ENCODE measurements at regions not wholly inside any gene's neighbourhood (a gene's known extent, or its start where the extent isn't known, plus 50 kb on each side); places are given as distances from the start of the nearest gene placed in this dataset.

DNA sequence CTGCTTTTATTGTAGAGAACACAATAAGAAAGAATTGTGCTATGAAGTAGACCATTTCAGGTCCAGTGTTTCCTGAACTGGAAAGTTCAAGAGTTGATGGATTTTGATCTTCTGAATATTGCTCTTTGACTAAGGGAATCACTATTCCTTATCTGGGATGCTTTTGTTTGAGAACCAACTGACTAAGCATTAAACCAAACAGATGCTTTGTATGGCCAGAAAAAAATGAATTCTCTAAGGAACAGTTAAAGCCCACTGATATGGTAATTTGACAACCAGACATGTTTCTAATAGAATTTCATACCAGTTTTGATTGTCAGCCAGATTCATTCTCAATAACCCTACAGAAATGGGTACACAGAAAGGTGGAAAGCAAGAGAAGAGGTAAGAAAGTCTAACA is 67.5 kb upstream of the CADPS start:
- DNase-seq (ENCODE audit: low read depth, low spot score) = no peak
- TF ChIP-seq CBX3 (IDR thresholded peaks at IDR 0.05; ENCODE audit: low read depth) (no peak), ELF1 (IDR thresholded peaks at IDR 0.05; ENCODE audit: borderline replicate concordance, low read depth) (no peak), EZH2 (IDR thresholded peaks at IDR 0.05) (no peak), POLR2A (IDR thresholded peaks at IDR 0.05; ENCODE audit: borderline replicate concordance, extremely low read depth, insufficient read depth, insufficient read length) (no peak), EZH2phosphoT487 (IDR thresholded peaks at IDR 0.05; ENCODE audit: borderline replicate concordance) (no peak), RAD21 (IDR thresholded peaks at IDR 0.05; ENCODE audit: low read depth) (no peak), POLR2AphosphoS5 (IDR thresholded peaks at IDR 0.05; ENCODE audit: low read depth, low read length) (no peak), YY1 (IDR thresholded peaks at IDR 0.05; ENCODE audit: extremely low read depth, insufficient replicate concordance, low read depth, low read length) (no peak), JUND (IDR thresholded peaks at IDR 0.05) (no peak), EGR1 (IDR thresholded peaks at IDR 0.05; ENCODE audit: low read depth) (no peak), ZNF274 (IDR thresholded peaks at IDR 0.05; ENCODE audit: low read depth, low read length) (no peak), FOSL1 (IDR thresholded peaks at IDR 0.05; ENCODE audit: low read depth) (no peak), TCF7L2 (IDR thresholded peaks at IDR 0.05; ENCODE audit: borderline replicate concordance, extremely low read depth, insufficient read depth, insufficient read length) (no peak), SRF (IDR thresholded peaks at IDR 0.05; ENCODE audit: low read depth) (no peak), SIN3A (IDR thresholded peaks at IDR 0.05; ENCODE audit: low read depth) (no peak), ZFX (IDR thresholded peaks at IDR 0.05) (no peak)
- TF ChIP-seq, protein P1, sequence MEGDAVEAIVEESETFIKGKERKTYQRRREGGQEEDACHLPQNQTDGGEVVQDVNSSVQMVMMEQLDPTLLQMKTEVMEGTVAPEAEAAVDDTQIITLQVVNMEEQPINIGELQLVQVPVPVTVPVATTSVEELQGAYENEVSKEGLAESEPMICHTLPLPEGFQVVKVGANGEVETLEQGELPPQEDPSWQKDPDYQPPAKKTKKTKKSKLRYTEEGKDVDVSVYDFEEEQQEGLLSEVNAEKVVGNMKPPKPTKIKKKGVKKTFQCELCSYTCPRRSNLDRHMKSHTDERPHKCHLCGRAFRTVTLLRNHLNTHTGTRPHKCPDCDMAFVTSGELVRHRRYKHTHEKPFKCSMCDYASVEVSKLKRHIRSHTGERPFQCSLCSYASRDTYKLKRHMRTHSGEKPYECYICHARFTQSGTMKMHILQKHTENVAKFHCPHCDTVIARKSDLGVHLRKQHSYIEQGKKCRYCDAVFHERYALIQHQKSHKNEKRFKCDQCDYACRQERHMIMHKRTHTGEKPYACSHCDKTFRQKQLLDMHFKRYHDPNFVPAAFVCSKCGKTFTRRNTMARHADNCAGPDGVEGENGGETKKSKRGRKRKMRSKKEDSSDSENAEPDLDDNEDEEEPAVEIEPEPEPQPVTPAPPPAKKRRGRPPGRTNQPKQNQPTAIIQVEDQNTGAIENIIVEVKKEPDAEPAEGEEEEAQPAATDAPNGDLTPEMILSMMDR (IDR thresholded peaks at IDR 0.05 in 2 of 3, conservative IDR thresholded peaks at IDR 0.05 in 1 of 3; ENCODE audit: borderline replicate concordance in 1 of 3, insufficient read depth in 1 of 3, low read depth in 2 of 3, low read length in 2 of 3) = no peak
- TF ChIP-seq, protein P2, sequence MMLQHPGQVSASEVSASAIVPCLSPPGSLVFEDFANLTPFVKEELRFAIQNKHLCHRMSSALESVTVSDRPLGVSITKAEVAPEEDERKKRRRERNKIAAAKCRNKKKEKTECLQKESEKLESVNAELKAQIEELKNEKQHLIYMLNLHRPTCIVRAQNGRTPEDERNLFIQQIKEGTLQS (IDR thresholded peaks at IDR 0.05) = no peak
- TF ChIP-seq, protein P3, sequence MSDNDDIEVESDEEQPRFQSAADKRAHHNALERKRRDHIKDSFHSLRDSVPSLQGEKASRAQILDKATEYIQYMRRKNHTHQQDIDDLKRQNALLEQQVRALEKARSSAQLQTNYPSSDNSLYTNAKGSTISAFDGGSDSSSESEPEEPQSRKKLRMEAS (IDR thresholded peaks at IDR 0.05) = no peak
- RAD21 ChIA-PET (ENCODE audit: low non-redundant PET in 1 of 2, low total read pairs in 2 of 2, uncharacterized antibody in 2 of 2, unreplicated experiment in 2 of 2) = no interaction called here

More for the DNA sequence above, 67.5 kb upstream of the CADPS start:
- no peaks in the 10 kb centered on the region for H3K9me3 ChIP-seq (ENCODE audit: control insufficient read depth in 1 of 2, insufficient read depth in 1 of 2, low read depth in 1 of 2, low read length in 2 of 2)
- no peaks in the 10 kb centered on the region for H4K20me1 ChIP-seq (ENCODE audit: insufficient read depth)
- H3K4me1 ChIP-seq (ENCODE audit: control insufficient read depth in 1 of 2, insufficient read depth in 2 of 2, low read length in 2 of 2) = no peaks in the 10 kb centered on the region
- H3K27ac ChIP-seq (ENCODE audit: low read depth, low read length) = no peak overlapping the region
- no peak overlapping the region for H3K4me2 ChIP-seq (ENCODE audit: low read length)
- no peak overlapping the region for H3K9ac ChIP-seq (ENCODE audit: low read length)
- intact Hi-C loops (cut with micrococcal nuclease) = no loop called here
- H3K36me3 ChIP-seq (ENCODE audit: control insufficient read depth in 1 of 2, insufficient read depth in 2 of 2, low read length in 2 of 2) = no peaks in the 10 kb centered on the region
- no peaks in the 10 kb centered on the region for H3K79me2 ChIP-seq (ENCODE audit: insufficient read depth, low read length)
- CTCF ChIA-PET = no interaction called here
- no peak overlapping the region for H2AFZ ChIP-seq (ENCODE audit: low read depth, low read length, poor library complexity, severe bottlenecking)
- no TSS peak for BruUV-seq (replicated peaks)
- H3K27me3 ChIP-seq (ENCODE audit: insufficient read depth, low read length) = no peaks in the 10 kb centered on the region; the same call in 1 of the 2 replicates
- no peaks in the 10 kb centered on the region for H3K9me2 ChIP-seq (ENCODE audit: insufficient read depth)
- no peak for ATAC-seq
- H3K4me3 ChIP-seq (replicated peaks in 1 of 2; ENCODE audit: low read depth in 1 of 2, low read length in 2 of 2) = no peak overlapping the region
- POLR2A ChIA-PET = no interaction called here
